NCI-H82 treated with DMSO at 0.1 percent for 48 hours (cell line): ENCODE measurements at regions not wholly inside any gene's neighbourhood (a gene's known extent, or its start where the extent isn't known, plus 50 kb on each side); places are given as distances from the start of the nearest gene placed in this dataset.
A peak's percentile ranks its signal among the peaks of the same experiment; 100 is the strongest.
"Not testable (repeated sequence)": the region's sequence is repeated elsewhere in the genome, so short reads cannot be mapped to it uniquely, and the experiment has no call there.

ENCODE experiments used
- DNase-seq: peaks from one replicate; lab custom pipeline; 2025; ENCODE audit not compliant: unreplicated experiment; lab: John Stamatoyannopoulos, UW

GRCh38 chr7:82625377-82625776, 181.8 kb upstream of the CACNA2D1 start:
- DNase-seq: no peak

GRCh38 chr7:82624965-82625364, 181.4 kb upstream of the CACNA2D1 start:
- DNase-seq: no peak

GRCh38 chr7:82624337-82624736, 180.8 kb upstream of the CACNA2D1 start:
- DNase-seq: no peak

- no peak for DNase-seq
Observed at GRCh38 chr7:82623812-82624211, 180.2 kb upstream of the CACNA2D1 start.

- no peak for DNase-seq
Observed at GRCh38 chr7:82617156-82617555, 173.6 kb upstream of the CACNA2D1 start.

- no peak for DNase-seq
Observed at GRCh38 chr7:82616059-82616728, 172.6 kb upstream of the CACNA2D1 start.

- no peak for DNase-seq
Observed at GRCh38 chr7:82615527-82615926, 171.9 kb upstream of the CACNA2D1 start.

GRCh38 chr7:82609746-82610145, 166.2 kb upstream of the CACNA2D1 start:
- DNase-seq: no peak

GRCh38 chr7:82605247-82605864, 161.8 kb upstream of the CACNA2D1 start:
- peak; percentile 49 for DNase-seq

- DNase-seq: no peak
Observed at GRCh38 chr7:82602066-82602465, 158.5 kb upstream of the CACNA2D1 start.

GRCh38 chr7:82600531-82600930, 157.0 kb upstream of the CACNA2D1 start:
- no peak for DNase-seq

GRCh38 chr7:82599895-82600294, 156.3 kb upstream of the CACNA2D1 start:
- no peak for DNase-seq

- no peak for DNase-seq
Observed at GRCh38 chr7:82598958-82599357, 155.4 kb upstream of the CACNA2D1 start.

GRCh38 chr7:82595795-82596194, 152.2 kb upstream of the CACNA2D1 start:
- not testable (repeated sequence) for DNase-seq

- DNase-seq: peak; percentile 29
Observed at GRCh38 chr7:82595176-82595575, 151.6 kb upstream of the CACNA2D1 start.

- DNase-seq: no peak
Observed at GRCh38 chr7:82594665-82595064, 151.1 kb upstream of the CACNA2D1 start.

GRCh38 chr7:82593780-82594179, 150.2 kb upstream of the CACNA2D1 start:
- DNase-seq: peak; percentile 50

GRCh38 chr7:82592416-82592815, 148.8 kb upstream of the CACNA2D1 start:
- no peak for DNase-seq

GRCh38 chr7:82579047-82579446, 135.5 kb upstream of the CACNA2D1 start:
- DNase-seq: no peak

GRCh38 chr7:82578430-82578829, 134.9 kb upstream of the CACNA2D1 start:
- no peak for DNase-seq

GRCh38 chr7:82572195-82572880, 128.8 kb upstream of the CACNA2D1 start:
- DNase-seq: peak; percentile 75

- DNase-seq: not testable (repeated sequence)
Observed at GRCh38 chr7:82571047-82571446, 127.5 kb upstream of the CACNA2D1 start.
